SK-N-MC (cell line): ENCODE measurements at regions not wholly inside any gene's neighbourhood (a gene's known extent, or its start where the extent isn't known, plus 50 kb on each side); places are given as distances from the start of the nearest gene placed in this dataset.

Source experiments
- EZH2 ChIP-seq: fragments of 200-600 bp; sonication (generic); IDR thresholded peaks from one replicate; pipeline ENCODE4 v1.6.1; 2017; ENCODE audit warnings: antibody characterized with exemption
- POLR2AphosphoS5 ChIP-seq: IDR thresholded peaks from 2 replicates; pipeline ENCODE4 v1.6.1; 2012; ENCODE audit warnings: mild to moderate bottlenecking, low read depth, low read length, borderline replicate concordance

GRCh38 chr19:29044037-29044436, 168.9 kb downstream of the UQCRFS1 start:
- TF ChIP-seq EZH2 (no peak), POLR2AphosphoS5 (no peak)
